GM19372 (cell line): ENCODE measurements at regions not wholly inside any gene's neighbourhood (a gene's known extent, or its start where the extent isn't known, plus 50 kb on each side); places are given as distances from the start of the nearest gene placed in this dataset.
"Not testable (repeated sequence)": the region's sequence is repeated elsewhere in the genome, so short reads cannot be mapped to it uniquely, and the experiment has no call there.

ENCODE experiments used
- ATAC-seq: cut with Tn5 transposase; IDR thresholded peaks from one replicate; pipeline ENCODE4 v1.9.1; 2021; ENCODE audit warnings: mild to moderate bottlenecking, low read depth, moderate library complexity; ENCODE audit not compliant: unreplicated experiment

DNA sequence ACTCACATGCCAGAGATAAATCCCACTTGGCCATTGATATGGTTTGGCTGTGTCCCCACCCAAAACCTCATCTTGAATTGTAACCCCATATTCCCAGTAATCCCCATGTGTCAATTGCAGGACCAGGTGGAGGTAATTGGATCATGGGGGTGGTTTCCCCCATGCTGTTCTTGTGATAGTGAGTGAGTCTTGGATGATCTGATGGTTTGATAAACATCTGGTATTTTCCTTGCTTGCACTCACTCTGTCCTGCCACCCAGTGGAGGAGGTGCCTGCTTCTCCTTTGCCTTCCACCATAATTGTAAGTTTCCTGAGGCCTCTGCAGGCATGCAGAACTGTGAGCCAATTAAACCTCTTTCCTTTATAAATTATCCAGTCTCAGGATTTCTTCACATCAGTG, 50.4 kb upstream of the B3GAT2 start:
- ATAC-seq = not testable (repeated sequence)

DNA sequence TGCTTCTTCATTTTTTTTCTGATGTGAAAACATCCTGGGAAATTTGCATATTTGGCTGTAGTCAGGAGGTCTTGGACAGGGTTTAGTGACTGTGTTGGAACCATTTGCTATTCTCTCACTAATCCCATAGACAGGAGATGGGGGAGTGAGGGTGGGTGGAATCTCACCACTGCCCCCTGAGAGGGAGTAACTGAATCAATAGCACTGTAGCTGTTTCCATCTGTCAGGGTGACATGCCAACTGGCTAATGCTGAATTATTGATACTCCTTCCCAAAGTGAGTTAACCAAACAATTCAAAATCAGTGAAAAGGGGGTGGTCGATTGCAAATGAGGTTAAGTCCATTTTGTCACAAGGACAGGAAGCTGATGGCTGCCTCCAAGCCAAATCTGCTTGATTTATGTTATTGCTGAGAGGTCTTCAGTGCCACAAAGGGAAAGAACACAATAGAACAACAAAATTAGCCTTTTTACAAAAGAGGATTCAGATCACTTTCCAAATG, 55.1 kb upstream of the B3GAT2 start:
- no peak for ATAC-seq

DNA sequence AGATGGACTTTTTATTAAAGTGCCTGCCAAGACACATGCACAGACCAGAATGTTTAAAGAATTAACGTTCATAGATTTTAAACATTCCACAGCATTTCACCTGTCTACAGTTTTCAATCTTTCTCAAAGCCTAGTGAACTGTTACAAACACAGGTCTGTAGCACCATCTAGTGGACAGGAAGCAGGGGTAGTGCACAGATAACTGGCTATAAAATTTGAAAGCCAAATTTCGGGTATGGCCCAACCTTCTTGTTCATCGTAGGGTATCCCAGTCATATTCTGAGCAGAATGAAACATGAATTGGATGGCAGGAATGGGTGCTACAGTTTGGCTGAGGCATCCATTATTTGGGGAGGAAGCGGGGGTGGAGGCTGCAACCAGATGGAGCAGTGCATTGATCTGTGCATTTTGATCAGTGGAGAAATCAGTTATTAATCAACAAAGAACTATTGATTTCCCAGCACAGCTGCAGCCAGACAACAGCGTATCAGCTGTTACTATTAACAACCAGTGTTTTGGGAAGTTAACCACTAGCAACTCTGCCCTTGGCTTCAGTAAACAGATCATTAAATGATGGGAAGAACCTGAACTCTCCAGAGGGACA, 56.1 kb upstream of the B3GAT2 start:
- ATAC-seq = peak; percentile 86

GRCh38 chr6:71015392-71015791, 58.5 kb upstream of the B3GAT2 start:
- ATAC-seq = no peak

DNA sequence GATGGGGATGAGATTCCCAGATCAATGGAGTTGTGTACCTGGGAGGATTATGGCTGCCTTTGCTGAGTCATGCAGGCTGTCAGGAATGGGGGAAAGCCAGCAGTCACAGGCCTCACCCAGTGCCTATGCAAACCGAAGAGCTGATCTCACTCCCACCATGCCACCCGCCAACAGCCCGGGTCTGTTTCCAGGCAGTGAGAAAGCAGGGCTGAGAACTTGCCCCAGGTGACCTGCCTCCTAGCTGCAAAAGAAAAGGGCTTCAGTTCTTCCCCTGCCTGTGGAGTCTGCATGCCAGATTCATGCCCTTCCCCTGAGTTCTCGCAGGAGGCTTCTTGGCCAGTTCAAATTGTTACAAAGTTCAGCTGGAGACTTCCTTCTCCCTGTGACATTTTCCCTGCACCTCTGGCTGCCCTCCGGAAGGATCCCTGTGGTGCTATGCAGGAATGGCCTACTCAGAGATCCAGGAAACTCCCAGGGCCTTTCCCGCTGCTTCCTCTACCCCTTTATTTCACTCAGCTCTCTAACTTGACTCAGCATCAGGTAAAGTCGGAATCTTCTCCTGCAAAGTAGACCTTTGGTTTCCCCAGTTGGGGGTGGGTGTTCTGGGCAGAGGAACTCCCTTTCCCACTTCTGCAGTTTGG, 71.5 kb upstream of the B3GAT2 start:
- no peak for ATAC-seq

- ATAC-seq = no peak
Observed at GRCh38 chr6:71028877-71029252, 72.0 kb upstream of the B3GAT2 start.

- no peak for ATAC-seq
Observed at GRCh38 chr6:71029555-71029954, 72.7 kb upstream of the B3GAT2 start.

DNA sequence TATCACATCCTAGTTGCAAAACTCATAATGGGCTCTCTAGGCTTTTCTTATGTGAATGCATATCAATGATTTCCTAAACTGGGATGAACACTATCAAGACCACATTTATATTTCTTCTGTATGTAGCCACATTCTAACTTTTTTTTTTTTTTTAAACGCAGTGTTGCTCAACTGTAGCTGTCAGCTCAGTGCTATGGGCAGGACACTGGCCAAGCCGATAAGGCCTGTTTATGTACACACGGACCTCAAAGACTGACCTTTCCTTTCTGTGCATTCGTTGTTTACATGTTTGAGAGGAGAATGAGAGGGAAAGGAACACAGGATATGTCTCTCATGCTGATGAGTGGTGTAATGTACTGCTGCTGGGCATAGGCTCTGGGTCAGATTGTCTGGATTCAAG, 75.1 kb upstream of the B3GAT2 start:
- ATAC-seq = no peak

- ATAC-seq = no peak
Observed at GRCh38 chr6:71033171-71033570, 76.3 kb upstream of the B3GAT2 start.

DNA sequence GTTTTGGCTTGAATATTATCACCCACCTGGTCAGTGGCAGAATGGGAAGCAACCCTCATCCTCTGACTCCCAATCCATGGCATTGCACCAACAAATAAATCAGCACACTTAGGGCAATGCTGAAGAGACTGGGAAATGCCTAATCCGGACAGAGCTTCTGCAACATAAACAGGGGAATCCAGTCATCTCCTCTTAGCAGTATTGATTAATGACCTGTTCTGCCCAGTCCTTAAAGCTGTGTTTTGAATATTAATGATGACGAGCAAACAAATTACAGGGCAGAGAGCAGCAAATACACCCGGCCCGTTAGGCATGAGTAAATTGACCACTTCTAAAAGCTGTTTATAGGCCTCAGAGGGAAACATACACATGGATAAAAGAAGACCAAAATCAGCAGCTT, 77.0 kb upstream of the B3GAT2 start:
- ATAC-seq = no peak

DNA sequence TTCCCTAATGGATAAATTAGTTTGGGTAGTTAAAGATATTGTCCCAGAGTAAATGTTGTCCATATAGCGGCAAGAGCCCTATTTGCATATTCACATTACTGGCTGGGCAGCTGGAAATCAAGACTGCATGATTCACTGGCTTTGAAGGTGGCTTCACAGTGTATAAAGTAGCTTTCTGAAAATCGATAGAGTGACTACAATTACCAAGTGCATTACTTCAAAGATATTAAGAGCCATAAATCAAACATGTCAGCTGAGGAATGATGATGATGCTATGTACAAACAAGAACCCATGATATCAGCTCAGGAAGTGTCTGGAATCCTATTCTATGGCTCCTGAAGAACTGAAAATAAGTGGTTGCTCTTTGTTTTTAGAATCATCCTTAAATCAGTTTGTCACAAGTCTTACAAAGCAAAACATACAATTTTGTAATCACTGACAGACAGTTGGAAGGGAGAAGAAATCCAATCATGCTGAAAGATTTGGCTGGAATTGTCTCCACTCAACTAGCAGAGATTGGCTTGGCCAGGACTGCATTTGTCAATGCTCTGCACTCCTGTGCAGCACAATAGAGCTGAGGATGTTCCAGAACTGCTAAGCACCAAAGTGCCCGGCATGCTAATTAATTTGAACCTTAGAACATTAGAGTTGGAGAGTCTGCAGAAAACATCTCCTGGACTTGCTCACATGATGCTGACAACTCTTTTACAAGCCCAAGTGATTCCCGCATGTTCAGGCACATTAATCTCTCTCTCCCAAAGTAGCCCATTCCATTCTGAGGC, 77.9 kb upstream of the B3GAT2 start:
- no peak for ATAC-seq

DNA sequence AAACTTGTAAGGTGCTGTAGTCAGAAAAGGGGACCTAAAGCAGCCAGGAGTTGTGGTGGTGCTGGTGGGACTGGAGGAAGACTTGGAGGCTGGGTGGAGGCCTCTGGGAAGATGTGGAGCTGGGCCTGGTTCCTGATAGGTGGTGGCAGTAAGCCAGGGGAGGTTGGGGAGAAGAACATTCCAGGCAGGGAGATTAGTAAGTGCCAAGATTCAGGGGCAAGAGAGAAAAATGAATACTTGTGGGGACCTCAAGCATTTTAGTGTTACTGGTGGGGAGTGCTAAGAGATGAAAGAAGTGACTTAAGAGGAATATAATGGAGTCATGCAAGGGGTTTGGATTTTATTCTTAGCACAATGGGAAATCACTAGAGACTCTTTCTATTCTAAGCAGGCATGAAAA, 79.0 kb upstream of the B3GAT2 start:
- ATAC-seq = no peak

- no peak for ATAC-seq
Observed at GRCh38 chr6:71038711-71039344, 82.0 kb upstream of the B3GAT2 start.

DNA sequence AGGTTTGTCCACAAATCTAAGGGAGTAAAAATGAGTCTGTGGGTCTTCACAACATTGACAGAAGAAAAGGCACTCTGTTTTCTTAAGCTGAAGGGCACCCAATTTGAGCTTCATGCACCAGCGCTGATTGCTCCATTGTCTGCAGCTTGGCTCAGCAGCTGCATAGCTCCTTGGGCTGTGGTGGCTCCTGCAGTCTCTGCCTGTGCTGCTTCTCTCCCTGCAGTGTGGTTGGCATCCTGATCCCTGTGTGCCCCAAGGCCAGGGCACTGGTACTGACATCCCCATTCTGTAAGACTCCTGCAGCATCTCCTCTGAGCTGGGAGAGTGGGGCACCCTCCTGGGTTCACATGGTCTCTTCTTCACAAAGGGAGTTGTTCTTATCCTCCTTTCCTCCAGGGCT, 83.2 kb upstream of the B3GAT2 start:
- ATAC-seq = no peak

DNA sequence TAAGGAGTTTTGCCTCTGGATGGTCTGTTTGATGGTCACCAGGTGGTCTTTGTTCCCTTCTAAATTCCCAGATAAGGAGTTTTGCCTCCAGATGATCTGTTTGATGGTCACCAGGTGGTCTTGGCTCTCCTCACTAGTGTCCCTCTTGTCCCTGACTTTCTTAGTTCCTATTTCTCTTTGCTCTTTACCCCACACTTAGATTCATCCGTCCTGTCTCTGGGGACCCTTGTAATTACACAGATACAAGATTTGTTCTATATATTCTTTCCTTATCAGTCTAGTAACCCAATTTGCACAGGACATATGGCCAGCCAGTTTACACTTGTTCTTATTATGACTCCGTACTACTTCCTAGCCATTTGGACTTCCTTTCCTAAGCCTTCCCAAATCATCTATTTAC, 84.0 kb upstream of the B3GAT2 start:
- ATAC-seq = no peak

GRCh38 chr6:71043902-71044301, 87.0 kb upstream of the B3GAT2 start:
- ATAC-seq = no peak

DNA sequence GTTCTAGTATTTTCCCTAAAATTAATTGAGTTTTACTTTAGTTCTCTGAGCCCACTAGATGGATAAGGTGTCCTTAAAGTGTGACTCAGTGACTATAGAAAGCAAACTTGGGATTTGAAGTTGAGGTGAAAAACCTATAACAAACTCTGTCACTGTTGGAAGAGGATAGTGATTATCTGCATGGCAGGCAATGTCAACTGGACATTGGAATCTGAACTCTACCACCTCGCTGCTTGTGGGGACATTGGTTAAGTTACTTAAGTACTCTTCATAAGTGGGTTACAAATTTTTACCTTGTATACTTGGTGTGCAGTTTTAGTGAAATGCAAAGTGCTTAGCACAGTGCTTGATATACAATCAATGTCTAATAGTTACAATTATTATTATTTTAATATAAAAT, 87.9 kb upstream of the B3GAT2 start:
- no peak for ATAC-seq

- no peak for ATAC-seq
Observed at GRCh38 chr6:71045296-71045695, 88.4 kb upstream of the B3GAT2 start.

DNA sequence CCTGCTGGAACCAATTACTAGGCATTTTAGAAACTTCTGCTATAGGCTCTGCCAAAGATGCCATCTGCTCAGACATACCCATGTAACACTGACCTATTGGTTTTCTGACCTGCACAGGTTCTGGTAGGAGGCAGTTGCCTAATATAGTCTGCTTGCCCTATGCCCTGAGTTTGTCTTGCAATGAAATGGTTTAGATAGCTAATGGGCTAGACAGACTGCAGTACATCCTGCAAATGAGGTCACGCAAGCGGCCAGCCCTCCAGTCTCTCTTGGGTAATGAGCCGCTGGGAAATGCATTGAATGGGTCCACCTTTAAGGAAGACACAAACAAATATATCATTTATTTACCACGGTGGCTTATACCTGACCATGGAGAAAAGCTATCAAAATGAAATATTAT, 90.6 kb upstream of the B3GAT2 start:
- no peak for ATAC-seq

GRCh38 chr6:71048320-71049164, 91.7 kb upstream of the B3GAT2 start:
- ATAC-seq = no peak
